GM12878 (cell line): ENCODE measurements at regions not wholly inside any gene's neighbourhood (a gene's known extent, or its start where the extent isn't known, plus 50 kb on each side); places are given as distances from the start of the nearest gene placed in this dataset.

Experiments used
- ATAC-seq: fragments of 200-7000 bp; cut with Tn5 transposase; 3 replicates; pipeline ENCODE4 v1.9.1; 2020; ENCODE audit warnings: mild to moderate bottlenecking, moderate library complexity
- BruUV-seq: library from RNA; stranded (reverse); fragments of 400-500 nt; replicated peaks from 2 replicates; lab custom pipeline; 2021; lab: Mats Ljungman, UMichigan
- CTCF ChIA-PET: fragments of 300-600 bp; sonication (Branson Sonifier 250); formaldehyde crosslinking; extraction: SDS; loops from one replicate; lab custom pipeline; 2021; ENCODE audit warnings: inconsistent platforms; lab: Yijun Ruan, JAX
- POLR2A ChIA-PET: fragments of 350-600 bp; formaldehyde crosslinking; extraction: SDS; loops from one replicate; lab custom pipeline; 2021; ENCODE audit warnings: inconsistent platforms; lab: Charles Lee
- RAD21 ChIA-PET: fragments of 300-600 bp; sonication (Branson Sonifier 250); formaldehyde crosslinking; loops from one replicate; lab custom pipeline; 2023; ENCODE audit warnings: antibody characterized with exemption; ENCODE audit not compliant: unreplicated experiment; lab: Charles Lee
- SMC1A ChIA-PET: fragments of 300-600 bp; sonication (Branson Sonifier 250); formaldehyde crosslinking; loops from one replicate; lab custom pipeline; 2023; ENCODE audit not compliant: unreplicated experiment, uncharacterized antibody; lab: Charles Lee
- DNase-seq: peaks from one replicate; pipeline ENCODE4 v3.0.0-alpha.2; 2011; ENCODE audit warnings: low read depth, low spot score
- FAIRE-seq: peaks from 3 replicates; lab custom pipeline; 2011; peaks lifted over from hg19 to GRCh38; lab: Jason Lieb, UNC
- H2AFZ ChIP-seq: 2 replicates; pipeline ENCODE4 v1.6.0; 2011; ENCODE audit warnings: low read depth, low read length, control low read depth; ENCODE audit not compliant: control insufficient read depth
- H3K27ac ChIP-seq: 2 replicates; pipeline ENCODE4 v1.5.1; 2011; ENCODE audit warnings: control low read depth; ENCODE audit not compliant: control insufficient read depth, insufficient read depth
- H3K27me3 ChIP-seq, 2 experiments: replicated peaks in 1 of 2; 2 replicates each; pipeline versions ENCODE4 v1.6.0 to v1.6.1; 2011; ENCODE audit warnings: low read length in 1 of 2; ENCODE audit not compliant: control insufficient read depth in 2 of 2, insufficient read depth in 2 of 2
- H3K36me3 ChIP-seq, 2 experiments: 2 replicates each; pipeline ENCODE4 v1.5.1; 2011; ENCODE audit warnings: low read length in 1 of 2; ENCODE audit not compliant: control insufficient read depth in 2 of 2, insufficient read depth in 2 of 2
- H3K4me1 ChIP-seq: 2 replicates; pipeline ENCODE4 v1.6.1; 2011; ENCODE audit warnings: mild to moderate bottlenecking, low read length, moderate library complexity, mixed read lengths; ENCODE audit not compliant: control insufficient read depth, insufficient read depth
- H3K4me2 ChIP-seq: 2 replicates; pipeline ENCODE4 v1.6.0; 2011; ENCODE audit warnings: control low read depth; ENCODE audit not compliant: control insufficient read depth, insufficient read depth
- H3K4me3 ChIP-seq: fragments of 200-600 bp; sonication (generic); 2 replicates; pipeline ENCODE4 v1.5.1; 2016
- H3K79me2 ChIP-seq: 2 replicates; pipeline ENCODE4 v1.6.0; 2011; ENCODE audit warnings: low read length; ENCODE audit not compliant: control insufficient read depth, insufficient read depth
- H3K9ac ChIP-seq: 2 replicates; pipeline ENCODE4 v1.8.0; 2011; ENCODE audit warnings: low read length, control low read depth, mixed read lengths; ENCODE audit not compliant: control insufficient read depth, insufficient read depth
- H3K9me3 ChIP-seq: replicated peaks from 3 replicates; pipeline ENCODE4 v1.5.1; 2011; ENCODE audit warnings: mild to moderate bottlenecking, low read length; ENCODE audit not compliant: control insufficient read depth, insufficient read depth
- H4K20me1 ChIP-seq: 2 replicates; pipeline ENCODE4 v1.6.0; 2011; ENCODE audit not compliant: control insufficient read depth, insufficient read depth
- ATF7 ChIP-seq: fragments of 450-650 bp; IDR thresholded peaks from 2 replicates; pipeline ENCODE4 v1.6.1; 2016; ENCODE audit warnings: low read depth, mild to moderate bottlenecking
- BCLAF1 ChIP-seq: fragments of 450-650 bp; IDR thresholded peaks from 2 replicates; pipeline ENCODE4 v1.6.1; 2017; ENCODE audit warnings: antibody characterized with exemption, mild to moderate bottlenecking, moderate library complexity
- BMI1 ChIP-seq: fragments of 450-650 bp; IDR thresholded peaks from 2 replicates; pipeline ENCODE4 v1.6.1; 2016; ENCODE audit warnings: mild to moderate bottlenecking, moderate library complexity, borderline replicate concordance
- BRCA1 ChIP-seq: IDR thresholded peaks from 2 replicates; pipeline ENCODE4 v1.6.1; 2011; ENCODE audit warnings: low read depth, low read length, improper control_type of control experiment
- CBFB ChIP-seq: IDR thresholded peaks from 2 replicates; pipeline ENCODE4 v1.6.1; 2016; ENCODE audit warnings: antibody characterized with exemption, low read depth
- ESRRA ChIP-seq: IDR thresholded peaks from 2 replicates; pipeline ENCODE4 v1.6.1; 2012; ENCODE audit warnings: mild to moderate bottlenecking, low read length, improper control_type of control experiment
- KAT2A ChIP-seq: conservative IDR thresholded peaks from 2 replicates; pipeline ENCODE4 v1.6.1; 2011; ENCODE audit warnings: low read depth, low read length; ENCODE audit not compliant: control insufficient read depth
- MEF2A ChIP-seq: IDR thresholded peaks from 2 replicates; pipeline ENCODE4 v1.6.1; 2011; ENCODE audit warnings: low read depth, mild to moderate bottlenecking, low read length, moderate library complexity; ENCODE audit not compliant: insufficient read depth
- MYB ChIP-seq: fragments of 150-350 bp; IDR thresholded peaks from 2 replicates; pipeline ENCODE4 v1.6.1; 2014; ENCODE audit warnings: mild to moderate bottlenecking, low read depth, low read length, borderline replicate concordance
- NFIC ChIP-seq: IDR thresholded peaks from 2 replicates; pipeline ENCODE4 v1.6.1; 2012; ENCODE audit warnings: low read depth, mild to moderate bottlenecking, inconsistent platforms, low read length, moderate library complexity
- PAX8 ChIP-seq: fragments of 450-650 bp; IDR thresholded peaks from 2 replicates; pipeline ENCODE4 v1.6.1; 2017; ENCODE audit warnings: mild to moderate bottlenecking, moderate library complexity
- PBX3 ChIP-seq: IDR thresholded peaks from 2 replicates; pipeline ENCODE4 v1.6.1; 2011; ENCODE audit warnings: mild to moderate bottlenecking, low read depth, low read length, moderate library complexity; ENCODE audit not compliant: insufficient replicate concordance
- POLR2AphosphoS5 ChIP-seq: IDR thresholded peaks from 2 replicates; pipeline ENCODE4 v1.6.1; 2011; ENCODE audit warnings: mild to moderate bottlenecking, low read length, inconsistent platforms
- POU2F2 ChIP-seq: IDR thresholded peaks from 3 replicates; pipeline ENCODE4 v1.6.1; 2011; ENCODE audit warnings: low read depth, mild to moderate bottlenecking, low read length, borderline replicate concordance
- SRF ChIP-seq, 2 experiments: IDR thresholded peaks; 2 replicates each; pipeline ENCODE4 v1.6.1; 2011; ENCODE audit warnings: low read depth in 2 of 2, low read length in 2 of 2, mild to moderate bottlenecking in 1 of 2, moderate library complexity in 1 of 2
- STAT1 ChIP-seq: fragments of 450-650 bp; conservative IDR thresholded peaks from 2 replicates; pipeline ENCODE4 v1.6.1; 2014; ENCODE audit warnings: antibody characterized with exemption, mild to moderate bottlenecking
- TBL1XR1 ChIP-seq: IDR thresholded peaks from 2 replicates; pipeline ENCODE4 v1.6.1; 2012; ENCODE audit warnings: low read depth, low read length, improper control_type of control experiment
- ZNF207 ChIP-seq: fragments of 450-650 bp; IDR thresholded peaks from 2 replicates; pipeline ENCODE4 v1.6.1; 2014; ENCODE audit warnings: antibody characterized with exemption, mild to moderate bottlenecking, borderline replicate concordance
- ZNF687 ChIP-seq: fragments of 450-650 bp; IDR thresholded peaks from 2 replicates; pipeline ENCODE4 v1.6.1; 2017; ENCODE audit warnings: mild to moderate bottlenecking, moderate library complexity
- WGBS: methylation state at CpG from one replicate; pipeline ENCODE4 v1.1.6; 2016; ENCODE audit warnings: low lambda C conversion rate; ENCODE audit not compliant: insufficient replicate concordance, insufficient coverage; ENCODE audit errors: missing lambda C conversion rate; 5-methylcytosine and 5-hydroxymethylcytosine counted together
- in situ Hi-C: fragments of 300-500 bp; cut with MboI; formaldehyde crosslinking; loops from 9 replicates; pipeline ENCODE4 v1.14.3; 2018; ENCODE audit warnings: mixed read lengths
- intact Hi-C: fragments of 100-400 bp; cut with micrococcal nuclease; formaldehyde crosslinking; loops from one replicate; pipeline ENCODE4 v1.14.2; 2022; ENCODE audit not compliant: unreplicated experiment

- no peak overlapping the region for H3K4me2 ChIP-seq
- SMC1A ChIA-PET, result no interaction called here
- no peak overlapping the region for H3K27ac ChIP-seq
- in situ Hi-C loops (no loop called here), intact Hi-C loops (no loop called here)
- POLR2A ChIA-PET, result no interaction called here
- RAD21 ChIA-PET, result no interaction called here
- H4K20me1 ChIP-seq, result no peaks in the 10 kb centered on the region
- no peak overlapping the region for H3K4me3 ChIP-seq
- WGBS, result 5% methylated on average over 1 of the region's 1 CpG
- DNase-seq (no peak), ATAC-seq (no peak), FAIRE-seq (no peak)
- BruUV-seq, result no TSS peak
- no peaks in the 10 kb centered on the region for H3K27me3 ChIP-seq
- no peak overlapping the region for H3K9ac ChIP-seq
- no peaks in the 10 kb centered on the region for H3K9me3 ChIP-seq
- no peak overlapping the region for H2AFZ ChIP-seq
- no peaks in the 10 kb centered on the region for H3K79me2 ChIP-seq
- CTCF ChIA-PET, result no interaction called here
- H3K36me3 ChIP-seq, result no peaks in the 10 kb centered on the region
- no peaks in the 10 kb centered on the region for H3K4me1 ChIP-seq
- no peak for TF ChIP-seq MEF2A
- no peak for TF ChIP-seq CBFB
- no peak for TF ChIP-seq BMI1
- TF ChIP-seq POLR2AphosphoS5, result no peak
- no peak for TF ChIP-seq BCLAF1
- no peak for TF ChIP-seq POU2F2
- no peak for TF ChIP-seq SRF (IDR thresholded peaks at IDR 0.05; ENCODE audit: low read depth in 2 of 2, low read length in 2 of 2)
- TF ChIP-seq STAT1, result no peak
- TF ChIP-seq TBL1XR1, result no peak
- no peak for TF ChIP-seq ZNF687
- TF ChIP-seq NFIC, result no peak
- no peak for TF ChIP-seq ZNF207
- no peak for TF ChIP-seq ESRRA
- no peak for TF ChIP-seq MYB
- no peak for TF ChIP-seq PBX3
- TF ChIP-seq BRCA1, result no peak
- TF ChIP-seq PAX8, result no peak
- no peak for TF ChIP-seq KAT2A
- TF ChIP-seq ATF7, result no peak
Observed at GRCh38 chr4:23957465-23957864, 67.6 kb upstream of the PPARGC1A start.
